HG02759 (cell line): ENCODE measurements at regions not wholly inside any gene's neighbourhood (a gene's known extent, or its start where the extent isn't known, plus 50 kb on each side); places are given as distances from the start of the nearest gene placed in this dataset.

ENCODE experiments used
- ATAC-seq: cut with Tn5 transposase; IDR thresholded peaks from one replicate; pipeline ENCODE4 v1.9.1; 2021; ENCODE audit warnings: mild to moderate bottlenecking, moderate library complexity; ENCODE audit not compliant: unreplicated experiment

- ATAC-seq: no peak
These were observed 190.6 kb downstream of the CYLD start for GRCh38 chr16:50932348-50932935.

GRCh38 chr16:50928065-50928464, 186.2 kb downstream of the CYLD start:
- no peak for ATAC-seq

DNA sequence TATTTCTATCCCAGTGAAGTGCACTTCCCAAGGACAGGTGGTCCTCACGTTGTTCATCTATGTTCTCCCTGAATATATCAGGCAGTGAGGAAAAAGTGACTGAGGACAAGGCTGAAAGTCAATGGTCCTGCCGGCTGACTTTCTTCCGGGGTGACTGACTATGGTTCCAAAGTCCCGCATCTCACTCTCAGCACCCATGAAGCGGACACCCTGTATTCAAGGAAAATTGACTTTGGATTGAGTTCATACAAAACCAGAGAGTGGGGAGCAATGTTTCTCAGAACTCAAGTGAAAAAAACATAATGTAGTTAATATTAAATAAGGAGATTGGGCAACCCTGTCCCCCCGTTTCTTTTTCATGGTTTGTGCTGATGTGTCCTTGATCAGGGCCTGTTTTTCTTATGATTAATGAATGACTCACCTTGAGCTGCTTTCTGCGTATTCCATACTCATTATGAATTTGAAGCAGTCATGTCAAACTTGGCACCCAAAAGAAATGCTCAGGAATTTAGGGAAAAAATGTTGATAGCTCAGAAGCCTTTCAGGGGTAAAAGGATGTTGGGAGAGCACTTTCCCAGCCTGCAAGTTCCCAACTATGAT, 184.0 kb downstream of the CYLD start:
- no peak for ATAC-seq

DNA sequence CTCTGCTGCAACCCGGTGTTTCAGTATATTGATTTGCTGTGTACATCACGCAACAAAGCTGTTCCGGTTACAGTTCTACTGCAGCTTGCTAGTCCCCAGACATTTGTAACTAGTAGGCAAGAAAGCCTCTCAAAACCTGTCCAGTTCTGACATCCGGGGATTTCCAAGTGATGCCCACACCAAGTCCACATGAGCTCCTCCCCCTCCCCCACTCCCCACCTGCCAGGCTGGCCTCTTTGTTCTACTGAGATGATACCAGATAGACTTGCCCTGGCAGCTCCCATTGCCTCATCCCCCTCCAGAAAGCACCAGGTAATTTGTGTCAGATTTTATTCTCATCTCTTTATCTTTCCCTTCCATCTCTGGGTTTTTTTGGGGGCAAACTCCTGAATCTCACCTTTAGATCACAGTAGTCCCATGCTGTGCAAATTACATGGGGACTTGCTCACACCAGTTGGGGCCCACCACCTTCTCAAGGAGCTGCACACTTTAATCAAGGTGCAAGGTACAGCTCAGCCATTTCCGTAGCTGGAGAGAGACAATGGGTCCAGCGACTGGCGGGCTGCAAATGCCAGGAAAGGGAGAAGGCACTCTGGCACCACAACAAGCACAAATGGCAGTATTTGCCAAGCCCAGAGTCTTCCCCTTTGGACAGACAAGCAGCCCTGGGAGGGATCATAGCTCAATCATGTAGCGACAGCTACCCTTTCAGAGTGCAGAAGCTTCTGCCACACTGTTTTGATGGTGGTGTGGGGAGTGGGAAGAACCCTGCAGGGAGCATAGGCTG, 183.1 kb downstream of the CYLD start:
- ATAC-seq: no peak

DNA sequence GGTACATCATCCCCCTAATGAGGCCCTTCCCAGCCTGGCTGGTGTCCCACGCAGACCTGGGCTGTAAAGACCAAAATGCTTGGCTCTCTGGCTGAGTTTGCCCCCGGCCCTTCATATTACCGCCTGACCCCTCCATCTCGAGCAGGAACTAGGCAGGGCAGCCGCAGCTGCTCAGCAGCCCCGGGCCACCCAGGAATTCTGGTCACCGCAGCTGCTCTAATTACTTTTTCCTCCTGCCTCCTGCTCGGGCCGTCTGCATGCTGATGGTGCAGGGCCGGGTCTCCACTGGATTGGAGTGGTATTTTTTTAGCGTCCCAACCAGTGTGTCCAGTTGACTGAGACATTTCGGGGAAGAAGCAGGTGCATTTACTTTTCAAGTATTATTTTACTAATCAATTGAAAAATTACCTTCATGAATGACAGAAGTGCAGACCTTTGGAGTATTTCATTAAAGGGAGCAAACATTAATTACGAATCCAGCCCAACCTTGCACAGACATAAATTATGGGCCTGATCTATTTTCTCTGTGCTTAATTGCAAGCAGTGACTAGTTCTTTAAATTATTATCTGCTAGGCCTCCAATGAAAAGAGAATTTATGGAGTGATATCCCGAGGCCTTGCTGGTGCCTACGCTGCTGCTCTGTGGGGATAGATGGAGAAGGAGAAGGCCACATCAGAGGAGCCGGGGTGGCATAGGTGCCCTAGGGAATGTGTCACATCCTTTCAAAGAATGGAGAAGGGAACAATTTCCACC, 176.2 kb downstream of the CYLD start:
- no peak for ATAC-seq

DNA sequence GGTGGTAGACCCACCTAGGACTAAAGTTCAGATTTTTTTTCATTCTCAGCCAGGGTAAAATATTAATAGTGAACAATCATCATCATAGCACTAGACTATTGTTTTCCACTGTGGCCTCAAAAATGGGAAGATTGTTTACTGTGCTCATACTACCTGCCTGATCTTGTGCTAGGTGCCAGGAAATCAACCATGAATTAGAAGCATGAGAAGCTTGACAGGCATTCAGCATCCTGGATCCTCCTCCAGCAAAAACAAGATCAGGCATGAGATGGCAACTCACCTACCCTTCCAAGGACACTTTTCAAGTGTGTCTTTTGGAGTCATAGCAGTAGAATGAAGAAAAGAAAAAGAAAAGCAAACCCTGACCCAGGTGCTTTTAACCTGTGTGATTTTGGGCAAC, 174.2 kb downstream of the CYLD start:
- no peak for ATAC-seq

GRCh38 chr16:50915120-50915519, 173.2 kb downstream of the CYLD start:
- no peak for ATAC-seq

DNA sequence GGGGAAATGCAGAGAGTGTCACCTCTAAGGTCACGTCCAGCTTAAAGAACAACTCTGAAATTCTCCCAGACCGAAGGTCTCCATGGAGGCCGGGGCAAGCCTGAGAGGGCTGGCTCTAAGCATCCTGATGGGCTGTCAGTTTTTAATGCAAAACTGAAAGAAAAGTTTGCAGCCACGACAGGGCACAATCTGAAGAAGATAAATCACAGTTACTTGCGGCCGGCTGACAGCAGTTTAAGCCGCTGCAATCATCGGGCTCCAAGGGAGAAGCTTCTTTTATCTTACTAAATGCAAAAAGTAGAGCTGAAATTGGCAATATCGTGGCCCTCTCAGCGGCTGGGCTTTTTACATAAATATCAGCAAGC, 168.8 kb downstream of the CYLD start:
- no peak for ATAC-seq

DNA sequence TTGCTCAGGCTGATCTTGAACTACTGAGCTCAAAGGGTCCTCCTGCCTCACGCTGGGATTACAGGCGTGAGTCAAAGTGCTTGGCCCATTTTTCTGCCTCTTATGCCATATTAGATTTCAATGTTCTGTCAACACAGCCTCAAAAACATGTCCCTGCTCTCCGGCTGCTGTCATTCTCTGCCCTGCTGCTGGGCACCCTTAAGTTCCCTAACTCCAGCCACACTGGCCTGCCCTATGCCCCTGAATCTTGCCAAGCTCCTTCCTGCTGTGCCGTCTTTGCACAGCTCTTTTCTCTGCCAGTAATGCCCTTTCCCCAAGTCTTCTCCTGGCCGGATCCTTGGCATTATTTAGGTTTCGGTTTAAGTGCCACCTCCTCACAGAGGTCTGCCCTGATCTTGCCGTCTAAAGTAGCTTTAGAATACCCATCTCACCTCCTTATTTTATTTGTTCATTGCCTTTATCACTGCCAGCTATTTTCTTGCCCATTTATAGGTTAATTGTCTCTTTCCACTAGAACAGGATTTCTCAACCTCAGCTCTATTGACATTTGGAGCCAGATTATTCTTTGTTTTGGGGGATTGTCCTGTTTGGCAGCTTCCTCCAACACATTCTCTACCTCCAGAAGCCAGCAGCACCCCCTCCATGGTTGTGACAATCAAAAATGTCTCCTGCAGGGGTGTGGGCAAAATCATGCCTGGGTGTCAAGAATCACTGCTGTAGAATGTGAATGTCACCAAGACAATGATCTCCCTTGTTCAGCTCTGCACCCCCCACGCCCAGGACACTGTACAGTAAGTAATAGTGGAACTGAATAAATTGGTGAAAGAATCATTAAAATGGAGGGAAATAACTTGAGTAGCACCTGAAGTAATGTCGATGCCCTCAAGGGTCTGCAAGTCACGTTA, 168.2 kb downstream of the CYLD start:
- ATAC-seq: no peak

- ATAC-seq: no peak
These were observed 166.6 kb downstream of the CYLD start for GRCh38 chr16:50908468-50908867.

GRCh38 chr16:50906454-50906853, 164.6 kb downstream of the CYLD start:
- no peak for ATAC-seq

DNA sequence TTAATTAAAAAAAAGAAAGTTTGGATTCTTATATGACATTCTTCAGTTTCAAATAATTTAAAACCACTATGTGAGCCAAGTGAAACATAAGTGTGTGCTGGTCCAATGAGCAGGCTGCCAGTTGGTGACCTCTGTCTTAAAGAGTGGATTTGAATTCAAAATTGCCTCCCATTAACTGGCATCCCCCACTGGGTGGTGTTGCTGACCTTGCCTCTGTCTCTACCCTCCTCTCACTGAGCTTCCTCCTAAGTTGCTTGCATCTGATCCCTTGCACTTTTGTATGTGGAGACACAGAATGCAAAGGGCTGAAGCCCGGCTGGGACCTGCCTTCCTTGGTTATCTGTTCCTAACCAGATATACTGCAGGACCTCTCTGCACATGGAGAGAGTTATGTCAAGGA, 160.6 kb downstream of the CYLD start:
- ATAC-seq: no peak

DNA sequence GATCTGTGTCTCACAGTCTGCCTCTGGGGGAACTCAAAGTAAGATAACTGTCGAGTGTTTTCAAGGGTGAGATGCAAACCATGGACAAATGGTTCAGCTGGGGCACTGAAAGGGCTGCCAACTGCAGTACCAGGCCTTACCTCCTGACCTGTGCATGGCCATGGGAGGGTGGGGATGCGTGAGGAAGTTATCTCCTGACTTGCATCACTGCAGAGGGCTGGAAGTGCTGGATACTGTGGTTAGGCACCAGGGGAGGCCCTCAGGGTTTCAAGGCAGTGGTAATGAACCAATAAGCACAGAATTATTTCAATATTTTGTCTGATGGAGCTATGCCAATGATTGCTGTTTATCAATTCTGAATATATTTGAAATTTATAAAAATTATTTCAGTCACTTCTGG, 159.2 kb downstream of the CYLD start:
- ATAC-seq: no peak

DNA sequence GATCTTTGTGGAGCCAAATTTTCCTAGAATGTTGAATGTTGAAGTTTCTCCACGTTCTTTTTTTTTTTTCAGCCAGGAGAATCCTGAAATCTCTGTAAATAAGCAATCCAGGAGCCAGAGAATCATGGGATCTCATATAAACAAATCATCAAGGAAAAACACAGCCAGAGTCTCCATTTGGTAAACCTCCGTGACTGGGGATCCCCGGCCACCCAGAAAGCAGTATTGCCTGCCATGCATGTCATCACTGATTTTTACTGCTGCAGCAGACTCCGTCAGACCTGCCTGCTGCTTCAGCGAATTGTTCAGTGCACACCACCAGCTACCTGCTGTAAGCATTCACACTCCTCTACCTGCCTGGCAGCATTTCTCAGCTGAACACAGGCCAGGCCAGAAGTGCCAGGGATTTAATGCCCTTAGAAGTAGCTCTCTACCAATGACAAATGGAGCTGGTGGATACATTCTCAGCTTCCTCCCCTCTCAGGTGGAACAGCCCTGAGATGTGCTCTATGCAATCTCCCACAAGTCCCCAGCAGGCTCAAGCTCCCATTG, 158.6 kb downstream of the CYLD start:
- no peak for ATAC-seq

DNA sequence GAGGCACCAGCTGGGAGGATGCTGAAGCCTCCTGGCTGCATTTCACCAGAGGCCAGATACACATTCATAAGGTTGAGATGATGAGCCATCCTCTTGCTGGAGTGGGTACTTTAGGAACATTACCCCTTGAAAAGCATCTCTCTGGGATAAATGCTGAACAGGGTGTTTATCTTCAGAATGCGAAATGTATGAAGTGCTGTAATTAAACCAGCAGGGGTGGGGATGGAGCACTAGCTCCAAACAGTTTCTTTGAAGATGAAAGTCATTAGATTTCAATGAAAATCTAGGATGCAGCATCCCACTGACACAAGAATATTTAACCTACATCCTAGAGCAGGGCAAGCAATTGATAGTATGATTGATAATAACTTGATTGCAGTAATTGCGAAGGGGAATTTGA, 158.1 kb downstream of the CYLD start:
- no peak for ATAC-seq

DNA sequence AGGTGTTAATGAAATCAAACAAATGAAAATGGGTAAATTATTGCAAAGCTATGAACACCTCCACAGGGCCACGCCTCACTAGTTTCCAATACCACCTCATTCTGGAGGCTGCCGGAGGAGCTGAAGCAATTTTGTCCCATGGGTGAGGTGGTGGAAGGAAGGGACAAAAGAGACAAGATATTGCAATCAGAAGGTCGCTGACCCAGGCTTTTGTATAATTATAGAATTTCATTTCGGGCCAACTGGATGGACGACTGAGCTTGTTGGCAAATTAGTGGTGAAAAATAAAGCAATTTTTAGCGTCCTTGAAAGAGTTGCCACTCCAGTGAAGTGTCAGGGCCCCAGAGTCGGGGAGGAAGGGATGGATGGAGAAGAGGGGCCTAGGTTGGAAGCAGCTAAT, 147.9 kb downstream of the CYLD start:
- ATAC-seq: no peak

DNA sequence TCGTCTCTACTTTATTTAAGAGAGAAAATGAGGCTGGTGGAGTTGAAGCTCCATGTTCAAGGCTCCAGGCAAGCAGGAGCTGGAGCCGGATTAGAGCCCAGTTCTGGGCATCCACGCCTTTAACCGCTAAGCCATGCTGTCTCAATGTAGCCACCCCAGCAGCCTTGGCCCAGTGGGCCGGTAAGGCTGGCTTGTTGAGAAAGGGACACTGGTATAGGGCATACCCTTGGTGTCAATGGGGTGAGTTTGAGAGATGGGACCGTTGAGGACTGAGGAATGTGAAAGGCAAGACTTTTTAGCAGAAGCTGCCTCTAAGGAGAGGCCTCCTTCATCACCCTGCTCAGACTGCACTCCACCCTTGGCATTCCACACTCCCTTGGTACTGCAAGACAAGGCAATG, 147.4 kb downstream of the CYLD start:
- no peak for ATAC-seq

DNA sequence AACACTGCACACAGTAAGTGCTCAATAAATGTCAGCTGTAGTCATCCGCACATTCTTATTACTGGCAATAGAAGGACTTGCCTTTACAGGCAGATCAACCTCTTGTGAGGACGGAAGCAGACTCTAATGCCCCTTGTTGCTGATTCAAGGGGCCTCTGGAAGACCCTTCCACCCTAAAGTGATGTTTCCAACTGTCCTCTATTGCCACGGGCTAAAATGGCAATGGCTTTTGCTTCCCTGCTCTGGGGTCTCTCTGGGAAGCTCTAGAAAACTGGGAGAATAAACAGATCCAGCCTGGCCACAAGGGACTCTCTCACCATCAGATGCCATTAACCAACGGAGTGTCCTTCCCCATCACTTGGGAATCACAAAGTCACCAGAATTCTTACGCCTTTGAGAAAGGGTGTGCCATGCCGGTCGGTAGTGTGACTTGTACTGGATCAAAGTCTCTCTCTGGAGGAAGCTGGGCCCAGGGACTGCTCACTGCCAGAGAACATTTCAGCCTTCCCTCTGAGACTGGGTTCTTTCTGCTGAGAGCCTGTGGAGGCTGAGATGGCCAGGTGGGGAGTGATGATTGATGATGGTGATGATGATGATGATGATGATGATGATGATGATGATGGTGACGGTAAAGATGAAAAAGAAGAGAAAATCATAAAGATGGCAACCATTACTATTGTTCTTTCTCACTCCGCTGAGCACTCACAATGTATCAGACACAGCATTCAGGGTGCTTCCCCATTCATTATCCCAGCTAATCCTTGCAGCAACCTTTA, 146.8 kb downstream of the CYLD start:
- no peak for ATAC-seq

- ATAC-seq: no peak
These were observed 145.8 kb downstream of the CYLD start for GRCh38 chr16:50887500-50888298.
